H1 (cell line): ENCODE measurements at regions not wholly inside any gene's neighbourhood (a gene's known extent, or its start where the extent isn't known, plus 50 kb on each side); places are given as distances from the start of the nearest gene placed in this dataset.

Experiments
- CTCF ChIA-PET: fragments of 300-600 bp; sonication (Branson Sonifier 250); formaldehyde crosslinking; loops from one replicate; lab custom pipeline; 2021; ENCODE audit not compliant: partially characterized antibody; lab: Charles Lee
- POLR2A ChIA-PET: fragments of 300-600 bp; sonication (Branson Sonifier 250); formaldehyde crosslinking; loops from one replicate; lab custom pipeline; 2021; ENCODE audit warnings: inconsistent platforms; ENCODE audit not compliant: partially characterized antibody; lab: Charles Lee
- DNase-seq, 2 experiments: peaks; one replicate each; pipeline versions ENCODE4 v3.0.0 to v3.0.0-alpha.2; 2010 to 2022; ENCODE audit warnings: low spot score in 2 of 2, low read depth in 1 of 2, mixed read lengths in 1 of 2
- FAIRE-seq: peaks from 2 replicates; lab custom pipeline; 2011; peaks lifted over from hg19 to GRCh38; lab: Jason Lieb, UNC
- H2AFZ ChIP-seq: 2 replicates; pipeline ENCODE4 v1.8.1; 2012; ENCODE audit warnings: low read length, inconsistent platforms
- H2AK5ac ChIP-seq: 2 replicates; pipeline ENCODE4 v1.6.1; 2013; ENCODE audit warnings: low read depth, low read length
- H2BK120ac ChIP-seq: replicated peaks from 2 replicates; pipeline ENCODE3; 2013; ENCODE audit warnings: low read depth, low read length, inconsistent platforms
- H2BK12ac ChIP-seq: 2 replicates; pipeline ENCODE4 v1.6.1; 2013; ENCODE audit warnings: low read depth, low read length
- H2BK15ac ChIP-seq: 2 replicates; pipeline ENCODE4 v1.6.1; 2013; ENCODE audit warnings: low read length
- H2BK20ac ChIP-seq: 2 replicates; pipeline ENCODE4 v1.6.1; 2013; ENCODE audit warnings: low read length
- H2BK5ac ChIP-seq: 2 replicates; pipeline ENCODE4 v1.6.1; 2013; ENCODE audit warnings: low read depth, low read length
- H3K14ac ChIP-seq: 2 replicates; pipeline ENCODE4 v1.6.1; 2013; ENCODE audit warnings: inconsistent platforms; ENCODE audit not compliant: insufficient read length
- H3K18ac ChIP-seq: 2 replicates; pipeline ENCODE4 v1.6.1; 2013; ENCODE audit warnings: low read length; ENCODE audit errors: extremely low read depth
- H3K23ac ChIP-seq: 2 replicates; pipeline ENCODE4 v1.6.1; 2013; ENCODE audit warnings: inconsistent platforms; ENCODE audit not compliant: insufficient read length
- H3K23me2 ChIP-seq: 2 replicates; pipeline ENCODE4 v1.6.1; 2013; ENCODE audit warnings: low read depth, low read length
- H3K27ac ChIP-seq: 2 replicates; pipeline ENCODE4 v1.6.1; 2011; ENCODE audit warnings: low read depth, low read length, inconsistent platforms
- H3K27me3 ChIP-seq, 4 experiments: replicated peaks in 1 of 4; 1 replicate in 1 of 4; 2 replicates in 3 of 4; pipeline versions ENCODE4 v1.6.1 to v1.8.1; 2011 to 2013; ENCODE audit warnings: low read length in 3 of 4, mild to moderate bottlenecking in 3 of 4, inconsistent platforms in 2 of 4, mixed read lengths in 2 of 4, moderate library complexity in 1 of 4; ENCODE audit not compliant: control insufficient read depth in 3 of 4, insufficient read depth in 3 of 4; ENCODE audit errors: extremely low read depth in 1 of 4
- H3K36me3 ChIP-seq, 4 experiments: 2 replicates each; pipeline versions ENCODE4 v1.6.1 to v1.8.1; 2011 to 2013; ENCODE audit warnings: mild to moderate bottlenecking in 4 of 4, low read length in 3 of 4, moderate library complexity in 2 of 4, control low read depth in 1 of 4, inconsistent platforms in 1 of 4; ENCODE audit not compliant: insufficient read depth in 4 of 4, control insufficient read depth in 2 of 4
- H3K4ac ChIP-seq: replicated peaks from 2 replicates; pipeline ENCODE3; 2013; ENCODE audit warnings: low read length, low read depth, mixed read lengths, inconsistent platforms; ENCODE audit not compliant: insufficient read length
- H3K4me1 ChIP-seq, 4 experiments: replicated peaks in 1 of 4; 1 replicate in 1 of 4; 2 replicates in 3 of 4; pipeline versions ENCODE4 v1.6.1 to v1.8.1; 2011 to 2013; ENCODE audit warnings: low read length in 3 of 4, inconsistent platforms in 2 of 4, mixed read lengths in 1 of 4; ENCODE audit not compliant: insufficient read depth in 4 of 4, control insufficient read depth in 3 of 4
- H3K4me2 ChIP-seq, 2 experiments: 2 replicates each; pipeline versions ENCODE4 v1.6.1 to v1.8.1; 2011 to 2013; ENCODE audit warnings: low read depth in 2 of 2, low read length in 2 of 2, control low read depth in 1 of 2, inconsistent platforms in 1 of 2, mild to moderate bottlenecking in 1 of 2; ENCODE audit not compliant: insufficient read depth in 1 of 2
- H3K4me3 ChIP-seq, 4 experiments: fragments of 200-600, 300-600 bp in 1 of 4; sonication (generic), shearing (Covaris generic), sonication (Bioruptor Twin) in 1 of 4; 2 replicates each; pipeline versions ENCODE4 v1.5.1 to v1.8.1; 2011 to 2016; ENCODE audit warnings: low read length in 4 of 4, low read depth in 3 of 4, control low read depth in 2 of 4, inconsistent platforms in 2 of 4, mild to moderate bottlenecking in 2 of 4, mixed read lengths in 1 of 4, moderate library complexity in 1 of 4; ENCODE audit not compliant: insufficient read depth in 2 of 4; ENCODE audit errors: extremely low read depth in 1 of 4
- H3K56ac ChIP-seq: replicated peaks from 2 replicates; pipeline ENCODE3; 2013; ENCODE audit warnings: low read depth, mild to moderate bottlenecking, mixed read lengths, low read length, inconsistent platforms; ENCODE audit not compliant: insufficient read length
- H3K79me1 ChIP-seq: 2 replicates; pipeline ENCODE4 v1.6.1; 2013; ENCODE audit warnings: low read depth, low read length, control low read depth
- H3K79me2 ChIP-seq, 2 experiments: 2 replicates each; pipeline versions ENCODE4 v1.6.1 to v1.8.1; 2012 to 2013; ENCODE audit warnings: low read length in 2 of 2, mild to moderate bottlenecking in 2 of 2, inconsistent platforms in 1 of 2; ENCODE audit not compliant: insufficient read depth in 2 of 2, control insufficient read depth in 1 of 2
- H3K9ac ChIP-seq, 4 experiments: replicated peaks in 1 of 4; 1 replicate in 1 of 4; 2 replicates in 3 of 4; pipeline versions ENCODE4 v1.6.1 to v1.8.1; 2011 to 2013; ENCODE audit warnings: low read depth in 3 of 4, low read length in 3 of 4, control low read depth in 2 of 4, mild to moderate bottlenecking in 2 of 4, moderate library complexity in 2 of 4, inconsistent platforms in 1 of 4; ENCODE audit errors: extremely low read depth in 1 of 4
- H3K9me3 ChIP-seq, 2 experiments: 2 replicates each; pipeline versions ENCODE4 v1.6.1 to v1.8.1; 2012 to 2013; ENCODE audit warnings: mild to moderate bottlenecking in 2 of 2, moderate library complexity in 2 of 2, control low read depth in 1 of 2, inconsistent platforms in 1 of 2, low read depth in 1 of 2, low read length in 1 of 2, mixed read lengths in 1 of 2; ENCODE audit not compliant: insufficient read depth in 2 of 2
- H4K20me1 ChIP-seq, 2 experiments: replicated peaks in 1 of 2; 2 replicates each; pipeline versions ENCODE3 to v1.8.1; 2011 to 2013; ENCODE audit warnings: inconsistent platforms in 2 of 2, low read length in 2 of 2, mild to moderate bottlenecking in 1 of 2; ENCODE audit not compliant: insufficient read depth in 2 of 2, control insufficient read depth in 1 of 2
- H4K5ac ChIP-seq: 2 replicates; pipeline ENCODE4 v1.6.1; 2013; ENCODE audit warnings: low read length, low read depth, mixed read lengths, inconsistent platforms; ENCODE audit not compliant: insufficient read length
- H4K8ac ChIP-seq: 2 replicates; pipeline ENCODE4 v1.8.0; 2013; ENCODE audit warnings: mild to moderate bottlenecking, moderate library complexity, low read length, inconsistent platforms; ENCODE audit not compliant: insufficient read depth; ENCODE audit errors: extremely low read depth
- H4K91ac ChIP-seq: replicated peaks from 2 replicates; pipeline ENCODE3; 2013; ENCODE audit warnings: low read length, mixed read lengths, inconsistent platforms; ENCODE audit not compliant: insufficient read length
- ASH2L ChIP-seq: fragments of 200-600, 300-600 bp; sonication (generic); IDR thresholded peaks from one replicate; pipeline ENCODE4 v1.7.1; 2017; ENCODE audit warnings: low read length
- BRCA1 ChIP-seq: IDR thresholded peaks from 2 replicates; pipeline ENCODE4 v1.6.1; 2012; ENCODE audit warnings: low read depth, low read length, improper control_type of control experiment
- CTBP2 ChIP-seq: IDR thresholded peaks from 2 replicates; pipeline ENCODE4 v1.7.0; 2011; ENCODE audit warnings: borderline replicate concordance, mild to moderate bottlenecking, moderate library complexity, mixed read lengths, low read length; ENCODE audit not compliant: insufficient read depth, insufficient read length
- GTF2F1 ChIP-seq: IDR thresholded peaks from 2 replicates; pipeline ENCODE4 v1.6.1; 2012; ENCODE audit warnings: low read depth, low read length, improper control_type of control experiment, borderline replicate concordance
- NANOG ChIP-seq: IDR thresholded peaks from 2 replicates; pipeline ENCODE4 v1.6.1; 2011; ENCODE audit warnings: low read length, low read depth, mild to moderate bottlenecking, inconsistent platforms; ENCODE audit not compliant: insufficient read depth, poor library complexity, severe bottlenecking
- POLR2A ChIP-seq, 2 experiments: IDR thresholded peaks; 1 replicate in 1 of 2; 2 replicates in 1 of 2; pipeline ENCODE4 v1.6.1; 2011; ENCODE audit warnings: low read depth in 2 of 2, low read length in 2 of 2, mild to moderate bottlenecking in 2 of 2; ENCODE audit errors: control extremely low read depth in 1 of 2
- POLR2AphosphoS5 ChIP-seq: IDR thresholded peaks from 2 replicates; pipeline ENCODE4 v1.6.1; 2011; ENCODE audit warnings: low read depth, low read length
- SAP30 ChIP-seq: fragments of 300-600 bp; sonication (generic); IDR thresholded peaks from 2 replicates; pipeline ENCODE4 v1.7.1; 2012; ENCODE audit warnings: low read length, moderate library complexity, mild to moderate bottlenecking, inconsistent platforms; ENCODE audit not compliant: insufficient read depth, insufficient replicate concordance
- SIN3A ChIP-seq, 2 experiments: IDR thresholded peaks in 1 of 2; conservative IDR thresholded peaks in 1 of 2; 2 replicates each; pipeline ENCODE4 v1.6.1; 2011 to 2012; ENCODE audit warnings: low read length in 2 of 2, improper control_type of control experiment in 1 of 2, low read depth in 1 of 2, mild to moderate bottlenecking in 1 of 2
- TAF1 ChIP-seq: IDR thresholded peaks from 2 replicates; pipeline ENCODE4 v1.6.1; 2011; ENCODE audit warnings: mild to moderate bottlenecking, low read depth, low read length
- TBP ChIP-seq: IDR thresholded peaks from 2 replicates; pipeline ENCODE4 v1.6.1; 2011; ENCODE audit warnings: low read depth, low read length, improper control_type of control experiment
- WGBS, 2 experiments: shearing (Covaris generic) in 1 of 2; methylation state at CpG; one replicate each; pipeline versions ENCODE4 v1.1.6 to v1.1.7; 2013 to 2015; ENCODE audit warnings: low lambda C conversion rate in 2 of 2, mixed read lengths in 2 of 2, inconsistent platforms in 1 of 2, low coverage in 1 of 2, missing lambda C conversion rate in 1 of 2; ENCODE audit not compliant: insufficient replicate concordance in 2 of 2, insufficient coverage in 1 of 2, insufficient read length in 1 of 2; ENCODE audit errors: extremely low coverage in 1 of 2, missing lambda C conversion rate in 1 of 2; 5-methylcytosine and 5-hydroxymethylcytosine counted together

DNA sequence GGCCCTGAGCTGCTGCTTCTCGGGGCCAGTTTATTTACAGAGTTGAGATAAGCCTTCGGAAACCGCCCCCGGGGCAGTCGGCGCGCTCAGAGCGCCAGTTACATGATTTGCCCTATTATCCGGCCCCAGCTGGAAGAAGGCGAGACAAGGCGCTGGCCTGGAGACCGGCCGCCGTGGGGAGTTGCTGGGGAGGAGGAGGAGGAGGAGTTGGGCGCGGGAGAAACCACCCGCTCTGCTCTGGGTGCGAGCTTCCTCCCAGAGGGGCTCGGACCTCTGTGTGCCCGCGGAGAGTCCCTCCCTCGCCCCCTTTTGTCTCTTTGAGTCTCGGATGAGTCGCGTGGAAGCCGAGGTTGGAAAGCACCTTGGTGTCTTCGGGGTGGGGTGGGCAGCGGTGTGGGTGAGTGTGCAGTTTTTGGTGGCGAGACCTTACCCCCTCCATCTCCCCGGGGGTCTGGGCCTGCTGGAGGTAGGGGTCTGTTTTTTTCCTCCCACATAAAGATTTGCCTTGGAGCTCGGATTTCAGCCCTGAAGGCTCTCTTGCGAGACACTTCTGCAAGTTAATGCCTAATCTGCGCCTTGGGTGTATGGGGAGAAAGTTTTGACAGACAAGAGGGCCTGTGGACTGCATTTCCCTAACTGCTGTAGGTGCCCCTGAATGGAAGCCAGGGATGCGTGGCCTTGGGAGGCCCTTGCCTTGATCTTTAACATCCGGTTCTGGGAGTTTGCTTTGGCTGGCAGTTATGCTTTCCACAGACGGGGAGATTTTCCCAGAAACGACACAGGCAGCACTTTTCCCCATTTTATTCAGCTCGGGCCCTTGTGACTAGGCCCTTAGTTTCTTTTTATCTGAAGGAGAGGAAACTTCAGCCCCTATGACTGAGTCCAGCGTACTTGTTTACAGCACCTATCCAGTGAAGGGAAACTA, 80.0 kb downstream of the NDUFS5 start:
- Histone ChIP-seq H3K4ac (no peak overlapping the region), H3K79me1 (no peaks in the 10 kb centered on the region), H2AK5ac (no peak overlapping the region), H2BK20ac (no peak overlapping the region), H4K91ac (peak overlapping the region; percentile 59), H3K18ac (peak overlapping the region; percentile 88), H2BK12ac (peak overlapping the region; percentile 43; the same call in 1 of the 2 replicates), H3K27ac (peak overlapping the region; percentile 86), H3K36me3 (no peaks in the 10 kb centered on the region), H3K4me2 (peak overlapping the region; percentile 79 to 97), H3K9me3 (no peaks in the 10 kb centered on the region), H2BK15ac (no peak overlapping the region), H3K27me3 (no peaks in the 10 kb centered on the region), H2AFZ (no peak overlapping the region), H3K14ac (no peak overlapping the region), H3K23me2 (peaks cover 16% of the 10 kb centered on the region), H4K5ac (peak overlapping the region; percentile 50), H2BK5ac (peak overlapping the region; percentile 78; the same call in 1 of the 2 replicates)
- CTCF ChIA-PET, result interaction anchor here (1.1 to 7.0 kb wide), 9 partner anchors 11 to 153 kb away, joined by 3 to 79 read pairs (median 4); no protein-coding TSS in a partner anchor
- WGBS, 2 experiments, result 2% methylated on average over 22 of the region's 39 CpGs; no CpG with 5 or more reads in 1 of the 2 experiments
- TF ChIP-seq SAP30 (peak; percentile 37), TBP (0 out of 2 replicates have a peak, but pooled peaks have one; percentile 19), SIN3A (conservative IDR thresholded peaks at IDR 0.05 in 1 of 2, IDR thresholded peaks at IDR 0.05 in 1 of 2; ENCODE audit: low read depth in 1 of 2, low read length in 2 of 2) (0 out of 4 replicates have a peak, but pooled peaks of 1 of the 2 experiments have one; percentile 19), ASH2L (peak; percentile 41), TAF1 (peak; percentile 14; the same call in 1 of the 2 replicates), BRCA1 (no peak), CTBP2 (no peak), NANOG (peak; percentile 5), POLR2A (IDR thresholded peaks at IDR 0.05; ENCODE audit: control extremely low read depth in 1 of 2, low read depth in 2 of 2, low read length in 2 of 2) (peak; percentile 13 to 28; a peak in 2 of 3 replicates), GTF2F1 (no peak), POLR2AphosphoS5 (peak; percentile 44; the same call in 1 of the 2 replicates)
- TF ChIP-seq, all 59 proteins: peak for 8
- Histone ChIP-seq H4K20me1 (no peaks in the 10 kb centered on the region), H3K4me1 (peaks cover 23 to 37% (median 25%) of the 10 kb centered on the region in 4 experiments), H3K9ac (peak overlapping the region; percentile 64 to 92 (median 86)), H3K23ac (no peak overlapping the region), H3K79me2 (peaks cover 20 to 72% of the 10 kb centered on the region in 2 experiments), H3K56ac (peak overlapping the region; percentile 77), H3K4me3 (peak overlapping the region; percentile 84 to 94 (median 92)), H2BK120ac (no peak overlapping the region), H4K8ac (peak overlapping the region; percentile 93; the same call in 1 of the 2 replicates)
- POLR2A ChIA-PET, result interaction anchor here (0.6 to 11.0 kb wide), 34 partner anchors 9 to 317 kb away, joined by 3 to 71 read pairs (median 5); partner anchors contain the start of gene MACF1
- no peak for FAIRE-seq
- peak in 1 of 2 experiments; percentile 64 for DNase-seq
